HG02885 (cell line): ENCODE measurements at regions not wholly inside any gene's neighbourhood (a gene's known extent, or its start where the extent isn't known, plus 50 kb on each side); places are given as distances from the start of the nearest gene placed in this dataset.
"Not testable (repeated sequence)": the region's sequence is repeated elsewhere in the genome, so short reads cannot be mapped to it uniquely, and the experiment has no call there.

Experiments used
- ATAC-seq: cut with Tn5 transposase; IDR thresholded peaks from one replicate; pipeline ENCODE4 v1.9.1; 2021; ENCODE audit warnings: mild to moderate bottlenecking; ENCODE audit not compliant: unreplicated experiment, poor library complexity

GRCh38 chr2:87423796-87424762, 323.8 kb upstream of the PLGLB2 start:
- ATAC-seq, result not testable (repeated sequence)

GRCh38 chr2:87424763-87425154, 323.1 kb upstream of the PLGLB2 start:
- ATAC-seq, result not testable (repeated sequence)

DNA sequence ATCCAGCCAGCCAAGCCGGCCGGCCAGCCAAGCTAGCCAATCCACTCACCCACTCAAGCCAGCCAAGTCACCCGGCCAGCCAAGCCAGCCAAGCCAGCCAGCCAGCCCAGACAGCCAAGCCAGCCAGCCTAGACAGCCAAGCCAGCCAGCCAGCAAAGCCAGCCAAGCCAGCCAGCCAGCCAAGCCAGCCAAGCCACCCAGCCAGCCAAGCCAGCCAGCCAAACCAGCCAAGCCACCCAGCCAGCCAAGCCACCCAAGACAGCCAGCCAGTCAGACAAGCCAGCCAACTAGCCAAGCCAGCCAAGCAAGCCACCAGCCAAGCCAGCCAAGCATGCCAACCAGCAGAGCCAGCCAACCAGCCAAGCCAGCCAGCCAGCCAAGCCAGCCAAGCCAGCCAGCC, 322.7 kb upstream of the PLGLB2 start:
- ATAC-seq, result not testable (repeated sequence)

DNA sequence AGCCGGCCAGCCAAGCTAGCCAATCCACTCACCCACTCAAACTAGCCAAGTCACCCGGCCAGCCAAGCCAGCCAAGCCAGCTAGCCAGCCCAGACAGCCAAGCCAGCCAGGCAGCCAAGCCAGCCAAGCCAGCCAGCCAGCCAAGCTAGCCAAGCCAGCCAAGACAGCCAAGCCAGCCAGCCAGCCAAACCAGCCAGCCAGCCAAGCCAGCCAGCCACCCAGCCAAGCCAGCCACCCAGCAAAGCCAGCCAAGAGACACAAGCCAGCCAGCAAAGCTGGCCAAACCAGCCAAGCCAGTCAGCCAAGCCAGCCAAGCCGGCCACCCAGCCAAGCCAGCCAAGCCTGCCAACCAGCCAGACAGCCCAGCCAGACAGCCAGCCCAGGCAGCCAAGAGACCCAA, 322.2 kb upstream of the PLGLB2 start:
- not testable (repeated sequence) for ATAC-seq

GRCh38 chr2:87428452-87429130, 319.3 kb upstream of the PLGLB2 start:
- not testable (repeated sequence) for ATAC-seq

- not testable (repeated sequence) for ATAC-seq
Measured at GRCh38 chr2:87429206-87429930, 318.5 kb upstream of the PLGLB2 start.

DNA sequence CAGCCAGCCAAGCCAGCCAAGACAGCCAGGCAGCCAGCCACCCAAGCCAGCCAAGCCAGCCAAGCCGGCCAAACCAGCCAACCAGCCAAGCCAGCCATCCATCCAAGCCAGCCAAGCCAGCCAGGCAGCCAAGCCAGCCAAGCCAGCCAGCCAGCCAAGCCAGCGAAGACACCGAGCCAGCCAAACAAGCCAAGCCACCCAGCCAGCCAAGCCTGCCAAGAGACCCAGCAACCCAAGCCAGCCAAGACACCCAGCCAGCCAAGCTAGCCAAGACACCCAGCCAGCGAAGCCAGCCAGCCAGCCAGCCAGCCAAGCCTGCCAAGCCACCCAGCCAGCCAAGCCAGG, 318.0 kb upstream of the PLGLB2 start:
- not testable (repeated sequence) for ATAC-seq

DNA sequence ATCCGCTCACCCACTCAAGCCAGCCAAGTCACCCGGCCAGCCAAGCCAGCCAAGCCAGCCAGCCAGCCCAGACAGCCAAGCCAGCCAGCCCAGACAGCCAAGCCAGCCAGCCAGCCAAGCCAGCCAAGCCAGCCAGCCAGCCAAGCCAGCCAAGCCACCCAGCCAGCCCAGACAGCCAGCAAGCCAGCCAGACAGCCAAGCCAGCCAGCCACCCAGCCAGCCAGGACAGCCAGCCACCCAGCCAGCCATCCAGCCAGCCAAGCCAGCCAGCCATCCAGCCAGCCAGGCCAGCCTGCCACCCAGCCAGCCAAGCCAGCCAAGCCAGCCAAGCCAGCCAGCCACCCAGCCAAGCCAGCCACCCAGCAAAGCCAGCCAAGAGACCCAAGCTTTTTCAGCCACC, 316.8 kb upstream of the PLGLB2 start:
- ATAC-seq, result not testable (repeated sequence)

- not testable (repeated sequence) for ATAC-seq
Measured at GRCh38 chr2:87432711-87433453, 315.0 kb upstream of the PLGLB2 start.

GRCh38 chr2:87436007-87436406, 311.9 kb upstream of the PLGLB2 start:
- ATAC-seq, result not testable (repeated sequence)

DNA sequence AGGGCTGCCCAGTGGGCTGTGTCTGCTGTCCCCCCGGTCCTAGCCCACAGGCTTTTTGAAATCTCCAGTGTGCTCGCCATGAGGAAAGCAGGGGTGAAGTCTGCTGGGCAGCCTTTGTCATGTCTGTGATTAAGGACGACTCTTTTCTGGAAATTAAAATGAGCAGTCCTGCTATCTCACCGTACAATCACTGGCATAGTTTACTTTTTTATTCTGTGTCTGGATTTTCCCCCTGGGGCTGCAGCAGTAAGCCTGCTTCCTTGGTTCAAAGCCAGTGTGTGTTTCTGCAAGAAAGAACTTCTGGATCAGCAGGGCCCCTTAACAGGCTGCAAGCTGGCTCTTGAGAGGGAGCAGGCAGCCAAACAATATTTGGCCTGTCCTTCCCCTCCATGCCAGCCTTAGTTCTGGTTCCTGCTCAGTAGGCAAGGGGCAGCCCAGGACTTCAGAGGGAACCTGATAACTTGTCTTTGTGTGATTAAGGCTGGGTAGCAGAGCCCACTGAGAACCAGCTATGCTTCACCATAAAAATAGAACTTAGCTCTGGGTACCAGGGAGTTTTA, 310.1 kb upstream of the PLGLB2 start:
- ATAC-seq, result not testable (repeated sequence)

- not testable (repeated sequence) for ATAC-seq
Measured at GRCh38 chr2:87438780-87439454, 309.0 kb upstream of the PLGLB2 start.

DNA sequence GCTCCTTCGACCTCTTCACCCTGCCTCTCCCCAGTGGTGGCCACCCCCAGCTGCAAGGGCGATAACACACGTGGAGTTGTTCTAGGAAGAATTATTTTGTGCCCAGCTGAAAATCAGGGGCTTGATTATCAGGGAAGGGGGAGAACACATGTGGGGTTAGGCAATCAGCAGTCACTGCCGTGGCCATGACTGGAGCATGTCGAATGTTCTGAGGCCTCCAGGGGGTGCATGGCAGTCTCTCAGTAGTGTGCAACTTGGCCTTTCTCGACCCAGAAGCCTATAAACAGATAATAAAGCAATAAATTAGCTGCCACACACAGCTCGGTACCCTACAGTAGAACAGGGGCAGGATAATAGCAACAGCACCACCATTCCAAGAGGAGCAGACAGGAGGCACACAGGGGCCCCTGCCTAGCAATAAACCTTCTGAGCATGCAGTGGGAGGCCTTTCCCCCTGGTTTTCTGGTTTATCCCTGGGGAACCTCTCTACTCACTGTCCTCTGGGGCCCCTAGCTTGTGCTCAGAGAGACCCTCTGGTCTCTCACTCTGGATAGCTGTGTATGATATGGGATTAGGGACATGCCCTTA, 308.2 kb upstream of the PLGLB2 start:
- not testable (repeated sequence) for ATAC-seq

- not testable (repeated sequence) for ATAC-seq
Measured at GRCh38 chr2:87440650-87441049, 307.2 kb upstream of the PLGLB2 start.

GRCh38 chr2:87441375-87441774, 306.5 kb upstream of the PLGLB2 start:
- ATAC-seq, result not testable (repeated sequence)

- ATAC-seq, result peak; percentile 98
Measured at GRCh38 chr2:87442983-87443577, 304.8 kb upstream of the PLGLB2 start.

- not testable (repeated sequence) for ATAC-seq
Measured at GRCh38 chr2:87444951-87445350, 302.9 kb upstream of the PLGLB2 start.

DNA sequence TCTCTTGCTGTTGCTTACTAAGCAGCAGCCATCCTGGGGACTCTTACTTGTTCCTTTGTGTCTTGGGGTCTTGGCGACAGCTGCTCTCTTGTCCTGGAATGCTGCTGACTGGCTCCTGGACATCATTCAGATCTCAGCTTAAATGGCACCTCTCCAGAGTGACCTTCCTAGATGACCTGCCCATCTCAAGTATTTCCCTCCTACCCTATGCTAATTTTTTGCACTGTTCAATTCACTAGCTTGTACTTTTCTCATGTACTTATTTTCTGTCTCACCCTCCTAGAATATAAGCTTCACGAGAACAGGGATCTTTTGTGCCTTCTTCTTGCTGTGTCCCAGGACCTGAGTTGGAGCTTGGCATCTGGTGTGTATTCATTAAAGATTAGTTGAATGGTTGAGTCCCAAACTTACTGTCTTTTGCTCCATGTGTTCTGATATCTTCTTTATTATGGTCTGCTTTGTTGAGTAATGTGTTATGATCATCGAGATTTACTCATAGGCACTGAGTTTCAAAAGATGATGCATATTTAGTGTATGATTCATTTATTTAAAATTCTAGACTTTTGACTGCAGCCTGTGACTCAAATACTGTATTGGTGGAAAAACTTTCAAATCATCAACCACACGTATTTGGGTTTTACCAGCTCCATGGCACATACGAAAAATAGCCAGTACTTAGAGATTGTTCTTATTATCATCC, 302.1 kb upstream of the PLGLB2 start:
- ATAC-seq, result not testable (repeated sequence)
